GM12892 (cell line): ENCODE measurements at regions not wholly inside any gene's neighbourhood (a gene's known extent, or its start where the extent isn't known, plus 50 kb on each side); places are given as distances from the start of the nearest gene placed in this dataset.

Source experiments
- POLR2A ChIP-seq: IDR thresholded peaks from 2 replicates; pipeline ENCODE4 v1.6.1; 2011; ENCODE audit warnings: low read depth, low read length, control low read depth
- POLR2AphosphoS5 ChIP-seq: IDR thresholded peaks from 2 replicates; pipeline ENCODE4 v1.6.1; 2011; ENCODE audit warnings: low read depth, low read length, control low read depth

GRCh38 chr4:152110780-152111179 lies 350.0 kb upstream of the GATB start:
- TF ChIP-seq POLR2AphosphoS5 (no peak), POLR2A (no peak)
